Erythroblast (primary cell): ENCODE measurements at regions not wholly inside any gene's neighbourhood (a gene's known extent, or its start where the extent isn't known, plus 50 kb on each side); places are given as distances from the start of the nearest gene placed in this dataset.

ENCODE experiments used
- GATA1 ChIP-seq: IDR thresholded peaks from 2 replicates; pipeline ENCODE4 v1.6.1; 2011; ENCODE audit warnings: low read depth, mild to moderate bottlenecking, control low read depth, low read length, moderate library complexity
- POLR2A ChIP-seq: IDR thresholded peaks from 2 replicates; pipeline ENCODE4 v1.6.1; 2011; ENCODE audit warnings: mild to moderate bottlenecking, low read length

DNA sequence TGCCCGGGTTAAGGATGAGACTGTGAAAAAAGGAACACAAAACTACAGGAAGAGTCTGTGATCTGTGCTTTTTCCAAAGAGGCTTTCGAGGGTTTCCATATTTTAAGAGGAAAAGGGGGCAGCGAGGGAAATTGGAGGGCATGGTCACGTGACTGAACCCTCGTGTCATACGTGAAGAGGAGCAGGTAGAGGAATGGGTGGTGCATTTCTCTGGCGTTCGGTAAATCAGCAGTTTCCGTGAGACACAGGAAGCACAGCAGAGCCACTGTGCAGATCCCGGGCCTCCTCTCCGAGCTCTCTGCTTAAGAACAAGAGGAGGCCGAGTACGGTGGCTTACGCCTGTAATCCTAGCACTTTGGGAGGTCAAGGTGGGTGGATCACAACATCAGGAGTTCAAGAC lies 219.7 kb downstream of the NDUFA10 start:
- no peak for TF ChIP-seq POLR2A
- no peak for TF ChIP-seq GATA1
